ENCODE measurements at regions not wholly inside any gene's neighbourhood (a gene's known extent, or its start where the extent isn't known, plus 50 kb on each side); places are given as distances from the start of the nearest gene placed in this dataset.

- H3K9ac ChIP-seq (ENCODE audit: low read length in 3 of 3), result no peak overlapping the region
- H3K4me1 ChIP-seq (ENCODE audit: control insufficient read depth in 2 of 3, insufficient read depth in 2 of 3, low read depth in 1 of 3, low read length in 3 of 3), result peaks cover under 1 to 2% (median 2%) of the 10 kb centered on the region in 3 donors
- no peaks in the 10 kb centered on the region for H3K9me3 ChIP-seq (ENCODE audit: control insufficient read depth in 2 of 3, insufficient read depth in 1 of 3, low read length in 3 of 3)
- no peak overlapping the region for H3K27ac ChIP-seq (ENCODE audit: low read depth in 2 of 2, low read length in 2 of 2)
- no peaks in the 10 kb centered on the region for H3K36me3 ChIP-seq (ENCODE audit: control insufficient read depth in 2 of 3, insufficient read depth in 3 of 3, low read length in 3 of 3)
- H3K27me3 ChIP-seq (ENCODE audit: control insufficient read depth, insufficient read depth, low read length), result no peaks in the 10 kb centered on the region
- no peak for TF ChIP-seq CTCF (IDR thresholded peaks at IDR 0.05; ENCODE audit: borderline replicate concordance, extremely low read depth, insufficient read depth)
- FAIRE-seq, result no peak
- H3K4me3 ChIP-seq (ENCODE audit: low read length in 3 of 3), result no peak overlapping the region
- intact Hi-C loops (cut with DNase I), result no loop called here
- no peak for DNase-seq
These were observed 127.0 kb downstream of the CEBPB start for GRCh38 chr20:50317609-50318008.

GRCh38 chr20:50318710-50319109, 128.1 kb downstream of the CEBPB start:
- Histone ChIP-seq H3K27ac (ENCODE audit: low read depth in 2 of 2, low read length in 2 of 2) (no peak overlapping the region), H3K36me3 (ENCODE audit: control insufficient read depth in 2 of 3, insufficient read depth in 3 of 3, low read length in 3 of 3) (no peaks in the 10 kb centered on the region), H3K4me3 (ENCODE audit: low read length in 3 of 3) (no peak overlapping the region), H3K9ac (ENCODE audit: low read length in 3 of 3) (no peak overlapping the region), H3K27me3 (ENCODE audit: control insufficient read depth, insufficient read depth, low read length) (no peaks in the 10 kb centered on the region), H3K9me3 (ENCODE audit: control insufficient read depth in 2 of 3, insufficient read depth in 1 of 3, low read length in 3 of 3) (no peaks in the 10 kb centered on the region), H3K4me1 (ENCODE audit: control insufficient read depth in 2 of 3, insufficient read depth in 2 of 3, low read depth in 1 of 3, low read length in 3 of 3) (peaks cover 0 to 2% (median 0%) of the 10 kb centered on the region in 3 donors)
- TF ChIP-seq CTCF (IDR thresholded peaks at IDR 0.05; ENCODE audit: borderline replicate concordance, extremely low read depth, insufficient read depth), result no peak
- FAIRE-seq (no peak), DNase-seq (no peak)
- intact Hi-C loops (cut with DNase I), result no loop called here

- Histone ChIP-seq H3K4me1 (ENCODE audit: control insufficient read depth in 2 of 3, insufficient read depth in 2 of 3, low read depth in 1 of 3, low read length in 3 of 3) (peaks cover 0 to 2% (median 0%) of the 10 kb centered on the region in 3 donors), H3K27me3 (ENCODE audit: control insufficient read depth, insufficient read depth, low read length) (no peaks in the 10 kb centered on the region), H3K36me3 (ENCODE audit: control insufficient read depth in 2 of 3, insufficient read depth in 3 of 3, low read length in 3 of 3) (no peaks in the 10 kb centered on the region), H3K4me3 (ENCODE audit: low read length in 3 of 3) (no peak overlapping the region), H3K27ac (ENCODE audit: low read depth in 2 of 2, low read length in 2 of 2) (no peak overlapping the region), H3K9ac (ENCODE audit: low read length in 3 of 3) (no peak overlapping the region), H3K9me3 (ENCODE audit: control insufficient read depth in 2 of 3, insufficient read depth in 1 of 3, low read length in 3 of 3) (no peaks in the 10 kb centered on the region)
- intact Hi-C loops (cut with DNase I), result no loop called here
- FAIRE-seq, result no peak
- no peak for DNase-seq
- no peak for TF ChIP-seq CTCF (IDR thresholded peaks at IDR 0.05; ENCODE audit: borderline replicate concordance, extremely low read depth, insufficient read depth)
These were observed 129.6 kb downstream of the CEBPB start for GRCh38 chr20:50320005-50320900.

Measured in kidney (tissue), 13 donors.